ENCODE measurements at regions not wholly inside any gene's neighbourhood (a gene's known extent, or its start where the extent isn't known, plus 50 kb on each side); places are given as distances from the start of the nearest gene placed in this dataset.

GRCh38 chr9:134559013-134559412, 82.6 kb upstream of the COL5A1 start:
- ChIA-PET POLR2A (interaction anchor here (3.0 kb wide), 1 partner anchor 8 kb away, joined by 7 read pairs; no protein-coding TSS in a partner anchor), CTCF (ENCODE audit: low intra/inter-chr PET ratio) (no interaction called here)
- ATAC-seq: no peak
- peaks cover 11% of the 10 kb centered on the region; the same call in 1 of the 2 replicates for H4K20me1 ChIP-seq (replicated peaks; ENCODE audit: control insufficient read depth, insufficient read depth, low read length)
- in situ Hi-C loops (cut with MboI): no loop called here
- H3K4me1 ChIP-seq (replicated peaks in 1 of 2; ENCODE audit: control insufficient read depth in 2 of 2, insufficient read depth in 2 of 2, low read length in 2 of 2): no peaks in the 10 kb centered on the region; a peak in 1 of 5 replicates
- no peak for FAIRE-seq
- no peak overlapping the region for H3K4me3 ChIP-seq
- no peaks in the 10 kb centered on the region for H3K9me3 ChIP-seq (replicated peaks; ENCODE audit: control insufficient read depth, insufficient read depth, low read depth, low read length)
- no peak overlapping the region for H3K9ac ChIP-seq (ENCODE audit: insufficient read depth in 1 of 2, low read depth in 2 of 2, low read length in 2 of 2)
- no peak overlapping the region for H3K27ac ChIP-seq (ENCODE audit: extremely low read depth, low read depth, low read length)
- WGBS (ENCODE audit: insufficient coverage, low coverage, missing lambda C conversion rate): 0% methylated on average over 5 of the region's 5 CpGs
- no peaks in the 10 kb centered on the region for H3K79me2 ChIP-seq (ENCODE audit: control insufficient read depth, insufficient read depth, low read length)
- no TSS peak for BruUV-seq (replicated peaks)
- intact Hi-C loops (cut with micrococcal nuclease): loop anchor here (10.0 kb wide), 1 partner anchor 86 kb away; the partner anchor contains the start of gene COL5A1
- TF ChIP-seq ZNF316 (IDR thresholded peaks at IDR 0.05) (no peak), RBBP5 (IDR thresholded peaks at IDR 0.05; ENCODE audit: borderline replicate concordance, insufficient read depth, low read length, poor library complexity, severe bottlenecking) (no peak), FOXA1 (IDR thresholded peaks at IDR 0.05; ENCODE audit: borderline replicate concordance) (no peak), TRIM28 (IDR thresholded peaks at IDR 0.05) (no peak), ERF (CRISPR knock-in tag; IDR thresholded peaks at IDR 0.05) (no peak), CREB3L1 (IDR thresholded peaks at IDR 0.05; ENCODE audit: borderline replicate concordance, low read depth) (no peak), NELFE (IDR thresholded peaks at IDR 0.05; ENCODE audit: insufficient read depth, insufficient read length) (no peak), MYBL2 (IDR thresholded peaks at IDR 0.05; ENCODE audit: low read depth) (no peak), MYBL2 (CRISPR knock-in tag; IDR thresholded peaks at IDR 0.05; ENCODE audit: borderline replicate concordance) (no peak), KAT8 (IDR thresholded peaks at IDR 0.05; ENCODE audit: low read depth) (no peak), KAT2B (IDR thresholded peaks at IDR 0.05; ENCODE audit: low read depth, low read length) (no peak), TRIM24 (IDR thresholded peaks at IDR 0.05) (no peak), E2F4 (CRISPR knock-in tag; IDR thresholded peaks at IDR 0.05; ENCODE audit: low read depth) (no peak), ARID3A (IDR thresholded peaks at IDR 0.05; ENCODE audit: borderline replicate concordance, low read depth, low read length) (no peak), HMBOX1 (IDR thresholded peaks at IDR 0.05) (no peak), MLX (CRISPR knock-in tag; conservative IDR thresholded peaks at IDR 0.05) (no peak)
- DNase-seq (ENCODE audit: extremely low read depth in 1 of 4, low spot score in 3 of 4): no peak
- no peak overlapping the region for H2AFZ ChIP-seq (ENCODE audit: low read depth, low read length)
- H3K27me3 ChIP-seq (ENCODE audit: control insufficient read depth in 2 of 2, insufficient read depth in 2 of 2, low read length in 2 of 2): peaks cover 11 to 71% of the 10 kb centered on the region in 2 experiments; a peak in 3 of 5 replicates
- no peak overlapping the region for H3K4me2 ChIP-seq (ENCODE audit: insufficient read depth, low read length)
- no peaks in the 10 kb centered on the region for H3K36me3 ChIP-seq (ENCODE audit: control insufficient read depth, insufficient read depth, low read length)
- H3K9me1 ChIP-seq (ENCODE audit: control insufficient read depth, insufficient read depth, low read length): no peaks in the 10 kb centered on the region
